Endothelial cell (in vitro differentiated cells): ENCODE measurements at regions not wholly inside any gene's neighbourhood (a gene's known extent, or its start where the extent isn't known, plus 50 kb on each side); places are given as distances from the start of the nearest gene placed in this dataset.

Experiments used
- DNase-seq: peaks from one replicate; pipeline ENCODE4 v3.0.0; 2021; ENCODE audit warnings: low spot score
- H3K27ac Mint-ChIP-seq: one replicate; pipeline ENCODE4 v1.8.0; 2021; ENCODE audit warnings: mixed read lengths, inconsistent platforms; ENCODE audit not compliant: unreplicated experiment
- H3K27me3 Mint-ChIP-seq: one replicate; pipeline ENCODE4 v1.8.0; 2021; ENCODE audit warnings: mild to moderate bottlenecking, moderate library complexity, mixed read lengths, inconsistent platforms; ENCODE audit not compliant: unreplicated experiment
- H3K36me3 Mint-ChIP-seq: one replicate; pipeline ENCODE4 v1.8.0; 2021; ENCODE audit warnings: mild to moderate bottlenecking, low read depth, mixed read lengths, inconsistent platforms; ENCODE audit not compliant: unreplicated experiment
- H3K4me1 Mint-ChIP-seq: one replicate; pipeline ENCODE4 v1.8.0; 2021; ENCODE audit warnings: mild to moderate bottlenecking, mixed read lengths, inconsistent platforms; ENCODE audit not compliant: unreplicated experiment
- H3K4me3 Mint-ChIP-seq: one replicate; pipeline ENCODE4 v1.8.0; 2021; ENCODE audit warnings: mild to moderate bottlenecking, mixed read lengths, inconsistent platforms; ENCODE audit not compliant: unreplicated experiment
- H3K9me3 Mint-ChIP-seq: one replicate; pipeline ENCODE4 v1.8.0; 2021; ENCODE audit warnings: mixed read lengths, inconsistent platforms; ENCODE audit not compliant: unreplicated experiment
- CTCF ChIP-seq: fragments of 200-600 bp; sonication (generic); IDR thresholded peaks from one replicate; pipeline ENCODE4 v1.5.0; 2021; ENCODE audit warnings: antibody characterized with exemption; ENCODE audit not compliant: unreplicated experiment

DNA sequence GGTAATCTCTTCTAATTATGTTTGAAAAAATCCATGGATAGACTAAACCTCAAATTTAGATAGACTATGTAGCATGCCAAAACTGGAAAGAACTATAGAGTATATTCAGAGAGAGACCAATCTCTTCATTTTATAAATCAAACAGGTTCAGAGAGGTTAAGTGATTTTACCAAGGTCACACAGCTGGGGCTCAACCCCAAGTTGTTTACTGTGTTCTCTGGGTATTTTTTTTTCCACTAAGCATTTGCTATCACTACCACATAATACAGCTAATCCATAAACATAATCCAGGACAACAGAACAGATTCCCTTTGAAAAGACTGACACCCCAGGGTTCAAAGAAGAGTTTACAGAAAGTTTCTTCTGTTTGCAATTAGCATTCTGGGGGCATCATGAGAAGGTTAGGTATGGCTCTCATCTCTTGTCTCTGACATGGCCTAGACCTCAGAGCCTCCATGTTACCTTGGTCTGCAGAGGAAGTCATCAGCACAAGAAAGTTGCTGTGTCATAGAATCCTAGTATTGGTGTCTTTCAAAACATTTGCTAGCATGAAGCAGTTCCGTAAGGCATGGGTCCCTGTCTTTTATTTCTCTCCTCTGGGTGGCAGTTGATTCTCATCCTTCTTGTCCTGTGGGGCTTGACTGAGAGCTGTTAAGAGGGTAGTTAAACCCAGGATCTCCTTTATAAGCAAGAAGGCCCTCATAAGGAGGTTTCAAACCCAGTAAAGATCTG, 94.5 kb upstream of the HSD17B12 start:
- H3K9me3 Mint-ChIP-seq, result no peaks in the 10 kb centered on the region
- peaks cover 13% of the 10 kb centered on the region for H3K27me3 Mint-ChIP-seq
- no peak for TF ChIP-seq CTCF
- H3K4me3 Mint-ChIP-seq, result no peak overlapping the region
- no peak overlapping the region for H3K27ac Mint-ChIP-seq
- H3K4me1 Mint-ChIP-seq, result peaks cover 4% of the 10 kb centered on the region
- DNase-seq, result no peak
- no peaks in the 10 kb centered on the region for H3K36me3 Mint-ChIP-seq

DNA sequence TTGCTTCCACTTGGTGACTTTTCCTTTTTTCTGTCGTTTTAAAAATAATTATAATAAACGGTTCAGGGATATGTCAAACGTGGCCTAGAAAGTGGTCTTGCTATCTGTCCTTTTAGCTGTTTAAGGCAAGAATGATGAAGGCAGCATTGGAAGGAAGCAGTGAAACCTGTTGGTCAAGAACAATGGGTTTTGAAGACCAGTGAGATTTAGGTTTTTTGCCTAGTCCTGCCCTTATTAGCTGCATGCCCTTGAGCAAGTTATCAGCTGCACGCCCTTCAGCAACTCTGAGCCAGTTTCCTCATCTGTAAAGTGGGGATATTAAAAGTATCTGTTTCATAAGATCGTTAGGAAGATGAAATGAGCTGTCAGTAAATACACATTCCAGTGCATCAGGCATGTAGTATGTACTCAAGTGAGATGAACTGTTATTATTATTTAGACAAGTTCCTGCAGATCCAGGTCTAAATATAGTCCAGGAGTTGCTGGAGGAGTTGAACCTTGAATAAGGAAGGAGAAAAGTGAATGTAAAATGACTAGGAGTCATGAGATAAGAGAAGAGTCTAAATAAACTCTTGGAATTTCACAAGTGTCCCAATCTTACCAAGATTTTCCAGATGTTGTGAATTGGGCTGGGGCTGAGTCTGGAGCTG, 90.8 kb upstream of the HSD17B12 start:
- Mint-ChIP-seq H3K36me3 (no peaks in the 10 kb centered on the region), H3K9me3 (no peaks in the 10 kb centered on the region), H3K4me3 (no peak overlapping the region), H3K27ac (no peak overlapping the region), H3K27me3 (no peaks in the 10 kb centered on the region), H3K4me1 (no peaks in the 10 kb centered on the region)
- TF ChIP-seq CTCF, result no peak
- DNase-seq, result no peak

- no peak overlapping the region for H3K4me3 Mint-ChIP-seq
- DNase-seq, result no peak
- no peak overlapping the region for H3K27ac Mint-ChIP-seq
- no peaks in the 10 kb centered on the region for H3K36me3 Mint-ChIP-seq
- H3K9me3 Mint-ChIP-seq, result no peaks in the 10 kb centered on the region
- no peak for TF ChIP-seq CTCF
- peaks cover 3% of the 10 kb centered on the region for H3K27me3 Mint-ChIP-seq
- peaks cover 4% of the 10 kb centered on the region for H3K4me1 Mint-ChIP-seq
These were observed 79.0 kb upstream of the HSD17B12 start for GRCh38 chr11:43601511-43601910.

DNA sequence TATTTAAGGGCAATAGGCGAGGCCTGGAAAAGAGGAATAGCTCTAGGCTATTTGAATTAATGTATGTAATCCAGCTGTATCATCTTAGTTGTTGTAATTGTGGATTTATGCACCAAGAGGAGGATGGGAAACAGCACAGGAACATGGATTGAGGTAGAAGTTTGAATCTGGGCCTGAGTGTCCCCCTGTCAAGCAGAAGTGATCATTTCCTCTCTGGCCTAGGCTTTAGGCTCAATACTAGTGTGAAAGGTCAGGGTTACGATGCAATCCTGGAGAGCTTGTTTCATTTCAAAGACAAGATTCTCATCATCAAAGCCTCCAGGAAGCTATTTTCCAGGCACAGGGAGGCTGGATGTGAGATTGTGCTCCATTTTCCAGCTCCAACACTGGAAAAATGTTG, 77.9 kb upstream of the HSD17B12 start:
- H3K4me1 Mint-ChIP-seq, result peaks cover 4% of the 10 kb centered on the region

More for the DNA sequence above, 77.9 kb upstream of the HSD17B12 start:
- Mint-ChIP-seq H3K36me3 (no peaks in the 10 kb centered on the region), H3K27ac (no peak overlapping the region), H3K9me3 (no peaks in the 10 kb centered on the region), H3K27me3 (peaks cover 4% of the 10 kb centered on the region), H3K4me3 (no peak overlapping the region)
- no peak for TF ChIP-seq CTCF
- DNase-seq, result no peak
